ENCODE measurements at regions not wholly inside any gene's neighbourhood (a gene's known extent, or its start where the extent isn't known, plus 50 kb on each side); places are given as distances from the start of the nearest gene placed in this dataset.

GRCh38 chr1:104092698-104093097, 343.0 kb downstream of the AMY1C start:
- no peak for TF ChIP-seq CTCF (conservative IDR thresholded peaks at IDR 0.05; ENCODE audit: low read length)
- TF ChIP-seq EZH2phosphoT487 (IDR thresholded peaks at IDR 0.05; ENCODE audit: borderline replicate concordance, low read depth, low read length): no peak
- POLR2A ChIA-PET: no interaction called here
- H3K4me1 ChIP-seq (ENCODE audit: insufficient read depth, low read length, poor library complexity, severe bottlenecking): no peaks in the 10 kb centered on the region
- no peak overlapping the region for H3K27ac ChIP-seq (ENCODE audit: low read depth, low read length, poor library complexity, severe bottlenecking)
- no TSS peak for BruUV-seq (replicated peaks)
- no peaks in the 10 kb centered on the region for H3K79me2 ChIP-seq (ENCODE audit: insufficient read depth, low read depth, low read length)
- H3K4me2 ChIP-seq (ENCODE audit: low read length): no peak overlapping the region
- no peaks in the 10 kb centered on the region for H3K36me3 ChIP-seq (ENCODE audit: insufficient read depth, low read length)
- CTCF ChIA-PET (ENCODE audit: unreplicated experiment): no interaction called here
- H3K9me3 ChIP-seq (ENCODE audit: low read length): no peaks in the 10 kb centered on the region
- H3K9me2 ChIP-seq (ENCODE audit: insufficient read depth, low read length): no peaks in the 10 kb centered on the region
- DNase-seq (ENCODE audit: low spot score): no peak
- no peak overlapping the region for H3K4me3 ChIP-seq (ENCODE audit: low read depth, low read length, poor library complexity, severe bottlenecking)
- no peaks in the 10 kb centered on the region for H4K20me1 ChIP-seq (ENCODE audit: insufficient read depth, low read length)
- no peak overlapping the region for H2AFZ ChIP-seq (ENCODE audit: low read length)
- intact Hi-C loops (cut with micrococcal nuclease; ENCODE audit: unreplicated experiment): no loop called here

- Histone ChIP-seq H3K79me2 (ENCODE audit: insufficient read depth, low read depth, low read length) (no peaks in the 10 kb centered on the region), H3K9me3 (ENCODE audit: low read length) (no peaks in the 10 kb centered on the region), H3K4me1 (ENCODE audit: insufficient read depth, low read length, poor library complexity, severe bottlenecking) (no peaks in the 10 kb centered on the region), H3K4me3 (ENCODE audit: low read depth, low read length, poor library complexity, severe bottlenecking) (no peak overlapping the region), H3K27ac (ENCODE audit: low read depth, low read length, poor library complexity, severe bottlenecking) (no peak overlapping the region), H3K9me2 (ENCODE audit: insufficient read depth, low read length) (no peaks in the 10 kb centered on the region), H2AFZ (ENCODE audit: low read length) (no peak overlapping the region), H3K36me3 (ENCODE audit: insufficient read depth, low read length) (no peaks in the 10 kb centered on the region), H3K4me2 (ENCODE audit: low read length) (no peak overlapping the region), H4K20me1 (ENCODE audit: insufficient read depth, low read length) (no peaks in the 10 kb centered on the region)
- DNase-seq (ENCODE audit: low spot score): no peak
- ChIA-PET CTCF (ENCODE audit: unreplicated experiment) (no interaction called here), POLR2A (interaction anchor here (0.6 to 0.7 kb wide), 2 partner anchors 20 to 183 kb away, joined by 3 to 4 read pairs; no protein-coding TSS in a partner anchor)
- BruUV-seq (replicated peaks): no TSS peak
- TF ChIP-seq CTCF (conservative IDR thresholded peaks at IDR 0.05; ENCODE audit: low read length) (no peak), EZH2phosphoT487 (IDR thresholded peaks at IDR 0.05; ENCODE audit: borderline replicate concordance, low read depth, low read length) (no peak)
- intact Hi-C loops (cut with micrococcal nuclease; ENCODE audit: unreplicated experiment): no loop called here
These were observed 349.1 kb downstream of the AMY1C start for GRCh38 chr1:104098837-104099236.

GRCh38 chr1:104100115-104100514, 350.4 kb downstream of the AMY1C start:
- no peak overlapping the region for H3K4me2 ChIP-seq (ENCODE audit: low read length)
- TF ChIP-seq EZH2phosphoT487 (IDR thresholded peaks at IDR 0.05; ENCODE audit: borderline replicate concordance, low read depth, low read length): no peak
- TF ChIP-seq CTCF (conservative IDR thresholded peaks at IDR 0.05; ENCODE audit: low read length): no peak
- no peak overlapping the region for H2AFZ ChIP-seq (ENCODE audit: low read length)
- H3K9me2 ChIP-seq (ENCODE audit: insufficient read depth, low read length): no peaks in the 10 kb centered on the region
- intact Hi-C loops (cut with micrococcal nuclease; ENCODE audit: unreplicated experiment): no loop called here
- H3K9me3 ChIP-seq (ENCODE audit: low read length): no peaks in the 10 kb centered on the region
- POLR2A ChIA-PET: interaction anchor here (0.6 to 0.7 kb wide), 2 partner anchors 11 to 12 kb away, joined by 3 read pairs; no protein-coding TSS in a partner anchor
- DNase-seq (ENCODE audit: low spot score): no peak
- H3K27ac ChIP-seq (ENCODE audit: low read depth, low read length, poor library complexity, severe bottlenecking): no peak overlapping the region
- H3K4me1 ChIP-seq (ENCODE audit: insufficient read depth, low read length, poor library complexity, severe bottlenecking): no peaks in the 10 kb centered on the region
- no peak overlapping the region for H3K4me3 ChIP-seq (ENCODE audit: low read depth, low read length, poor library complexity, severe bottlenecking)
- no peaks in the 10 kb centered on the region for H3K79me2 ChIP-seq (ENCODE audit: insufficient read depth, low read depth, low read length)
- no peaks in the 10 kb centered on the region for H3K36me3 ChIP-seq (ENCODE audit: insufficient read depth, low read length)
- BruUV-seq (replicated peaks): no TSS peak
- H4K20me1 ChIP-seq (ENCODE audit: insufficient read depth, low read length): no peaks in the 10 kb centered on the region
- CTCF ChIA-PET (ENCODE audit: unreplicated experiment): no interaction called here

Data from OCI-LY7 (cell line).